Activated naive CD8-positive, alpha-beta T cell (primary cell): ENCODE measurements at regions not wholly inside any gene's neighbourhood (a gene's known extent, or its start where the extent isn't known, plus 50 kb on each side); places are given as distances from the start of the nearest gene placed in this dataset.
A peak's percentile ranks its signal among the peaks of the same experiment; 100 is the strongest.

Experiments
- H3K27ac Mint-ChIP-seq: one replicate; pipeline ENCODE4 v1.8.0; 2021; ENCODE audit warnings: mixed read lengths
- H3K27me3 Mint-ChIP-seq: one replicate; pipeline ENCODE4 v1.8.0; 2021; ENCODE audit warnings: mixed read lengths
- H3K36me3 Mint-ChIP-seq: one replicate; pipeline ENCODE4 v1.8.0; 2021; ENCODE audit warnings: mixed read lengths
- H3K4me1 Mint-ChIP-seq: one replicate; pipeline ENCODE4 v1.8.0; 2021; ENCODE audit warnings: low read depth, mixed read lengths
- H3K4me3 Mint-ChIP-seq: one replicate; pipeline ENCODE4 v1.8.0; 2021; ENCODE audit warnings: mild to moderate bottlenecking, mixed read lengths
- H3K9me3 Mint-ChIP-seq: one replicate; pipeline ENCODE4 v1.8.0; 2021; ENCODE audit warnings: low read depth, mixed read lengths

GRCh38 chr1:37309574-37309973, 164.8 kb upstream of the ZC3H12A start:
- no peak overlapping the region for H3K4me3 Mint-ChIP-seq
- H3K4me1 Mint-ChIP-seq: no peaks in the 10 kb centered on the region
- peaks cover 21% of the 10 kb centered on the region for H3K27me3 Mint-ChIP-seq
- H3K36me3 Mint-ChIP-seq: no peaks in the 10 kb centered on the region
- peak overlapping the region; percentile 8 for H3K27ac Mint-ChIP-seq
- no peaks in the 10 kb centered on the region for H3K9me3 Mint-ChIP-seq

- Mint-ChIP-seq H3K36me3 (no peaks in the 10 kb centered on the region), H3K9me3 (no peaks in the 10 kb centered on the region), H3K27ac (no peak overlapping the region), H3K4me3 (no peak overlapping the region), H3K27me3 (peaks cover 23% of the 10 kb centered on the region), H3K4me1 (no peaks in the 10 kb centered on the region)
These were observed 164.3 kb upstream of the ZC3H12A start for GRCh38 chr1:37310064-37310463.

GRCh38 chr1:37315371-37315846, 159.0 kb upstream of the ZC3H12A start:
- no peaks in the 10 kb centered on the region for H3K36me3 Mint-ChIP-seq

GRCh38 chr1:37317870-37318467, 156.4 kb upstream of the ZC3H12A start:
- Mint-ChIP-seq H3K36me3 (no peaks in the 10 kb centered on the region), H3K27ac (no peak overlapping the region), H3K27me3 (peaks cover 45% of the 10 kb centered on the region), H3K9me3 (no peaks in the 10 kb centered on the region), H3K4me3 (no peak overlapping the region), H3K4me1 (no peaks in the 10 kb centered on the region)

More at GRCh38 chr1:37315371-37315846, 159.0 kb upstream of the ZC3H12A start:
- no peaks in the 10 kb centered on the region for H3K9me3 Mint-ChIP-seq
- H3K4me1 Mint-ChIP-seq: no peaks in the 10 kb centered on the region
- H3K4me3 Mint-ChIP-seq: no peak overlapping the region
- H3K27ac Mint-ChIP-seq: no peak overlapping the region
- H3K27me3 Mint-ChIP-seq: peaks cover 52% of the 10 kb centered on the region

GRCh38 chr1:37318490-37318889, 155.9 kb upstream of the ZC3H12A start:
- H3K9me3 Mint-ChIP-seq: no peaks in the 10 kb centered on the region
- H3K27ac Mint-ChIP-seq: no peak overlapping the region
- H3K4me1 Mint-ChIP-seq: no peaks in the 10 kb centered on the region
- no peaks in the 10 kb centered on the region for H3K36me3 Mint-ChIP-seq
- no peak overlapping the region for H3K4me3 Mint-ChIP-seq
- H3K27me3 Mint-ChIP-seq: peaks cover 42% of the 10 kb centered on the region

- H3K36me3 Mint-ChIP-seq: no peaks in the 10 kb centered on the region
- H3K4me1 Mint-ChIP-seq: no peaks in the 10 kb centered on the region
- peaks cover 40% of the 10 kb centered on the region for H3K27me3 Mint-ChIP-seq
- H3K27ac Mint-ChIP-seq: no peak overlapping the region
- H3K4me3 Mint-ChIP-seq: no peak overlapping the region
- peaks cover 3% of the 10 kb centered on the region for H3K9me3 Mint-ChIP-seq
These were observed 155.1 kb upstream of the ZC3H12A start for GRCh38 chr1:37319284-37319683.

GRCh38 chr1:37323486-37324377, 150.6 kb upstream of the ZC3H12A start:
- peaks cover 3% of the 10 kb centered on the region for H3K9me3 Mint-ChIP-seq
- no peak overlapping the region for H3K27ac Mint-ChIP-seq
- no peaks in the 10 kb centered on the region for H3K4me1 Mint-ChIP-seq

GRCh38 chr1:37325010-37325409, 149.4 kb upstream of the ZC3H12A start:
- Mint-ChIP-seq H3K27me3 (peaks cover 14% of the 10 kb centered on the region), H3K4me1 (no peaks in the 10 kb centered on the region), H3K27ac (no peak overlapping the region), H3K36me3 (no peaks in the 10 kb centered on the region), H3K4me3 (no peak overlapping the region), H3K9me3 (peaks cover 3% of the 10 kb centered on the region)

More at GRCh38 chr1:37323486-37324377, 150.6 kb upstream of the ZC3H12A start:
- Mint-ChIP-seq H3K36me3 (no peaks in the 10 kb centered on the region), H3K27me3 (peaks cover 21% of the 10 kb centered on the region), H3K4me3 (no peak overlapping the region)

GRCh38 chr1:37325509-37326437, 148.6 kb upstream of the ZC3H12A start:
- Mint-ChIP-seq H3K9me3 (peaks cover 3% of the 10 kb centered on the region), H3K27me3 (peaks cover 14% of the 10 kb centered on the region), H3K36me3 (no peaks in the 10 kb centered on the region), H3K4me3 (no peak overlapping the region), H3K27ac (no peak overlapping the region), H3K4me1 (no peaks in the 10 kb centered on the region)

- H3K4me1 Mint-ChIP-seq: no peaks in the 10 kb centered on the region
- peaks cover 4% of the 10 kb centered on the region for H3K9me3 Mint-ChIP-seq
- H3K36me3 Mint-ChIP-seq: no peaks in the 10 kb centered on the region
- H3K27ac Mint-ChIP-seq: no peak overlapping the region
- no peaks in the 10 kb centered on the region for H3K27me3 Mint-ChIP-seq
- H3K4me3 Mint-ChIP-seq: no peak overlapping the region
These were observed 142.3 kb upstream of the ZC3H12A start for GRCh38 chr1:37332126-37332525.

GRCh38 chr1:37338658-37339057, 135.7 kb upstream of the ZC3H12A start:
- H3K4me1 Mint-ChIP-seq: no peaks in the 10 kb centered on the region
- no peak overlapping the region for H3K27ac Mint-ChIP-seq
- H3K4me3 Mint-ChIP-seq: no peak overlapping the region
- peaks cover 10% of the 10 kb centered on the region for H3K27me3 Mint-ChIP-seq
- H3K36me3 Mint-ChIP-seq: no peaks in the 10 kb centered on the region
- H3K9me3 Mint-ChIP-seq: peaks cover 4% of the 10 kb centered on the region

- H3K36me3 Mint-ChIP-seq: no peaks in the 10 kb centered on the region
- no peak overlapping the region for H3K27ac Mint-ChIP-seq
- no peak overlapping the region for H3K4me3 Mint-ChIP-seq
- peaks cover 10% of the 10 kb centered on the region for H3K27me3 Mint-ChIP-seq
- no peaks in the 10 kb centered on the region for H3K9me3 Mint-ChIP-seq
- no peaks in the 10 kb centered on the region for H3K4me1 Mint-ChIP-seq
These were observed 131.6 kb upstream of the ZC3H12A start for GRCh38 chr1:37342736-37343135.

- no peaks in the 10 kb centered on the region for H3K36me3 Mint-ChIP-seq
- no peak overlapping the region for H3K4me3 Mint-ChIP-seq
These were observed 127.2 kb upstream of the ZC3H12A start for GRCh38 chr1:37347104-37347649.

GRCh38 chr1:37353871-37354270, 120.5 kb upstream of the ZC3H12A start:
- Mint-ChIP-seq H3K27me3 (peaks cover 5% of the 10 kb centered on the region), H3K9me3 (no peaks in the 10 kb centered on the region), H3K4me1 (no peaks in the 10 kb centered on the region), H3K4me3 (no peak overlapping the region), H3K27ac (no peak overlapping the region), H3K36me3 (no peaks in the 10 kb centered on the region)

More at GRCh38 chr1:37347104-37347649, 127.2 kb upstream of the ZC3H12A start:
- no peak overlapping the region for H3K27ac Mint-ChIP-seq
- H3K4me1 Mint-ChIP-seq: no peaks in the 10 kb centered on the region
- no peaks in the 10 kb centered on the region for H3K9me3 Mint-ChIP-seq
- H3K27me3 Mint-ChIP-seq: peaks cover 6% of the 10 kb centered on the region
